WTC11 (cell line): ENCODE measurements at regions not wholly inside any gene's neighbourhood (a gene's known extent, or its start where the extent isn't known, plus 50 kb on each side); places are given as distances from the start of the nearest gene placed in this dataset.

Source experiments
- ATAC-seq: fragments of 200-7000 bp; cut with Tn5 transposase; 2 replicates; pipeline ENCODE4 v1.10.0; 2021; ENCODE audit warnings: mild to moderate bottlenecking, moderate library complexity
- CTCF ChIA-PET: fragments of 300-600 bp; sonication (Branson Sonifier 250); formaldehyde crosslinking; loops from one replicate; lab custom pipeline; 2021; ENCODE audit warnings: antibody characterized with exemption; lab: Charles Lee
- POLR2A ChIA-PET: fragments of 350-600 bp; sonication (Branson Sonifier 250); formaldehyde crosslinking; loops from one replicate; lab custom pipeline; 2021; ENCODE audit warnings: antibody characterized with exemption; lab: Charles Lee
- DNase-seq: peaks from one replicate; pipeline ENCODE4 v3.0.0; 2021; ENCODE audit warnings: low spot score
- H3K27ac Mint-ChIP-seq: 2 replicates; pipeline ENCODE4 v1.8.0; 2021; ENCODE audit warnings: mixed read lengths
- H3K27me3 Mint-ChIP-seq: 2 replicates; pipeline ENCODE4 v1.8.0; 2021; ENCODE audit warnings: low read depth, mild to moderate bottlenecking, moderate library complexity, mixed read lengths
- H3K36me3 Mint-ChIP-seq: 2 replicates; pipeline ENCODE4 v1.8.0; 2021; ENCODE audit warnings: mixed read lengths
- H3K4me1 Mint-ChIP-seq: 2 replicates; pipeline ENCODE4 v1.8.0; 2022; ENCODE audit warnings: mixed read lengths
- H3K4me3 Mint-ChIP-seq: 2 replicates; pipeline ENCODE4 v1.8.0; 2021; ENCODE audit warnings: mild to moderate bottlenecking, moderate library complexity, mixed read lengths
- H3K9me3 Mint-ChIP-seq: 2 replicates; pipeline ENCODE4 v1.8.0; 2021; ENCODE audit warnings: mixed read lengths
- CDX4 ChIP-seq: fragments of 250-450 bp; sonication (Bioruptor Pico); IDR thresholded peaks from 2 replicates; pipeline ENCODE4 v1.9.0; 2021; ENCODE audit warnings: moderate library complexity, mild to moderate bottlenecking, inconsistent platforms, borderline replicate concordance
- ELF4 ChIP-seq: sonication (generic); formaldehyde crosslinking; IDR thresholded peaks from 2 replicates; pipeline ENCODE4 v1.8.1; 2022; ENCODE audit warnings: low read depth, mild to moderate bottlenecking, moderate library complexity, missing genetic modification reagents
- ERG ChIP-seq: fragments of 250-450 bp; sonication (Bioruptor Pico); IDR thresholded peaks from 2 replicates; pipeline ENCODE4 v1.8.0; 2021; ENCODE audit warnings: mild to moderate bottlenecking
- ETV6 ChIP-seq: sonication (generic); formaldehyde crosslinking; IDR thresholded peaks from 2 replicates; pipeline ENCODE4 v1.8.1; 2022; ENCODE audit warnings: mild to moderate bottlenecking, missing genetic modification reagents
- FOXK1 ChIP-seq: sonication (generic); formaldehyde crosslinking; IDR thresholded peaks from 2 replicates; pipeline ENCODE4 v1.8.0; 2022; ENCODE audit warnings: mild to moderate bottlenecking, moderate library complexity, missing genetic modification reagents
- HMGA2 ChIP-seq: fragments of 250-450 bp; sonication (Bioruptor Pico); IDR thresholded peaks from 2 replicates; pipeline ENCODE4 v1.4.0; 2021; ENCODE audit warnings: mild to moderate bottlenecking, moderate library complexity
- JAZF1 ChIP-seq: fragments of 250-450 bp; sonication (Bioruptor Pico); IDR thresholded peaks from 2 replicates; pipeline ENCODE4 v1.9.0; 2021; ENCODE audit warnings: moderate library complexity, mild to moderate bottlenecking, inconsistent platforms
- NFE2L1 ChIP-seq: sonication (generic); formaldehyde crosslinking; IDR thresholded peaks from 2 replicates; pipeline ENCODE4 v1.8.1; 2023; ENCODE audit warnings: missing genetic modification reagents
- NFYB ChIP-seq: sonication (generic); formaldehyde crosslinking; conservative IDR thresholded peaks from 2 replicates; pipeline ENCODE4 v1.8.0; 2022; ENCODE audit warnings: low read depth, missing genetic modification reagents
- NR1H2 ChIP-seq: sonication (generic); formaldehyde crosslinking; IDR thresholded peaks from 2 replicates; pipeline ENCODE4 v1.9.0; 2021; ENCODE audit warnings: mild to moderate bottlenecking, moderate library complexity, missing genetic modification reagents
- PRRX2 ChIP-seq: fragments of 250-450 bp; sonication (Bioruptor Pico); IDR thresholded peaks from 2 replicates; pipeline ENCODE4 v1.8.0; 2021; ENCODE audit warnings: mild to moderate bottlenecking
- SMAD3 ChIP-seq: sonication (generic); formaldehyde crosslinking; IDR thresholded peaks from 2 replicates; pipeline ENCODE4 v1.8.0; 2022; ENCODE audit warnings: missing genetic modification reagents, mild to moderate bottlenecking, borderline replicate concordance
- ZNF416 ChIP-seq: fragments of 250-450 bp; sonication (Bioruptor Pico); IDR thresholded peaks from 2 replicates; pipeline ENCODE4 v1.9.0; 2021; ENCODE audit warnings: mild to moderate bottlenecking, inconsistent platforms
- ZNF512 ChIP-seq: sonication (generic); formaldehyde crosslinking; IDR thresholded peaks from 2 replicates; pipeline ENCODE4 v1.8.1; 2022; ENCODE audit warnings: missing genetic modification reagents, borderline replicate concordance
- TF ChIP-seq, protein P1 (sequence below): fragments of 250-450 bp; sonication (Bioruptor Pico); IDR thresholded peaks from 2 replicates; pipeline ENCODE4 v2.1.2; 2022; ENCODE audit warnings: mild to moderate bottlenecking, moderate library complexity
- TF ChIP-seq, protein P2 (sequence below): sonication (generic); formaldehyde crosslinking; IDR thresholded peaks from 2 replicates; pipeline ENCODE4 v1.8.1; 2022; ENCODE audit warnings: mild to moderate bottlenecking, missing genetic modification reagents, moderate library complexity, borderline replicate concordance
- TF ChIP-seq, protein P3 (sequence below): sonication (generic); formaldehyde crosslinking; IDR thresholded peaks from 2 replicates; pipeline ENCODE4 v1.8.0; 2023; ENCODE audit warnings: mild to moderate bottlenecking, missing genetic modification reagents
- TF ChIP-seq, protein P4 (sequence below): sonication (generic); formaldehyde crosslinking; IDR thresholded peaks from 2 replicates; pipeline ENCODE4 v1.8.1; 2023; ENCODE audit warnings: mild to moderate bottlenecking, missing genetic modification reagents, borderline replicate concordance

DNA sequence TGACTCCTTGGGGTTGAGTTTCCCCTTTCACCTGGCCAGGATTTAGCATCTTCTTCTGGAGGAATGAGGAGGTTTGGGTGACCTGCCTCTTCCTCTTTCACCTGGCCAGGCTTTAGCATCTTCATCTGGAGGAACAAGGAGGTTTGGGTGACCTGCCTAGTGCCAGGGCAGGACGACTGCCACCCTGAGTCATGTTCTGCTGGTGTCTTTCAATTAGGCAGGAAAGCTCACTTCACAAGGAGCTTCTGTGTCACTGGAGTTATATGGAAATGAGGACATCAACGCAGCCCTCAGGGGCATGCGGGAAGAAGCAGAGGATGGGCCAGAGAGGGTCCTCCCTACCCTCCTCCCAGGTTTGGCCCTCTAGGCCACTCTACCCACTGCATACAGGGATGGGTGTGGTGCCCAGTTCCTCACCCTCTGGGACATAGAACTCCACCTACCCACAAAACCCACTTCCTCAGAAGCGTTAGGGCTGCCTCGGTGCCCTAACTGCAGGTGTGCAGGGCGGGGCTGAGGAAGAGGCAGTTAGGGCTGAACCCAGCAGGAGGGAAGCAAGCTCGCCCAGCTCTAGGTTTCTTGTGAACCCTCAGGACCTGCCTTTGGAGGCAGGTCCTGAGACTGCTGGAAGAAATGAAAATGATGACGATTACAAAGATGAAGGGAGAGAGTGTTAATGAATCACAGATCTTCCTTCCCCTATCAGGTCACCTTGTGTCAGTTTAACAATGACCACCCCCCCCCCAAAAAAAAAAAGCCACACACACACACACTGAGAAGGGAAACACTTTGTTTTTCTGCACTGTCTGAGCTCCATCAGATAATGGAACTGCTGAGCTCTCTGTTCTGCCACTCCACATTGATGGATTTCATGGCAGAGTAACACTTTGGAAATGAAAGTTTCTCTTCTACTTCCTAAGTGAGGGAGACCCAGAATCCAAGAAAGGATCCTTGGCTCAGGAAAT, 71.0 kb downstream of the ARL4C start (continued):
- no peak for TF ChIP-seq JAZF1

DNA sequence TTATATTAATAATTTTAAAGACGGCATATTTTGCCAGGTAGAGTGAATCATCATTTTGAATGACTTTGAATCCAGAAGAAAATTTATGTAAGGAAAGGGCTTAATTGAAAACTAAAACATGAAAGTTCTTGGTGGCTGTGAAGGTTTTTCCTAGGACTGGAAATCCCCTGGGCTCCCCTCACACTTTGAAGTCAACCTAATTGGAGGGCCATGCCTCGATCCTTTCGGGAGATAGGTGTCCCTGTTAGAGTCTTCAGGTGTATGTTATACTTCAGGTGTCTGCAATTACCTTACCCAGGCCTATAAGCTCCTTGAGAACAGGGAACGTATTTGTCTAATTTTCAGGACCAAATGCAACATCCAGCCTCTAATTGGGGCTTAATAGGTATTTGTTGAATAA, 73.0 kb downstream of the ARL4C start:
- no peaks in the 10 kb centered on the region for H3K36me3 Mint-ChIP-seq
- peaks cover 33% of the 10 kb centered on the region for H3K4me1 Mint-ChIP-seq
- TF ChIP-seq ZNF512 (CRISPR knock-in tag) = no peak
- ChIA-PET CTCF (no interaction called here), POLR2A (no interaction called here)
- DNase-seq (no peak), ATAC-seq (no peak)
- peaks cover 60% of the 10 kb centered on the region for H3K27me3 Mint-ChIP-seq
- H3K9me3 Mint-ChIP-seq = no peaks in the 10 kb centered on the region
- H3K4me3 Mint-ChIP-seq = no peak overlapping the region
- H3K27ac Mint-ChIP-seq = no peak overlapping the region

- peaks cover 26% of the 10 kb centered on the region for H3K4me1 Mint-ChIP-seq
- peaks cover 52% of the 10 kb centered on the region for H3K27me3 Mint-ChIP-seq
- CTCF ChIA-PET = interaction anchor here (0.5 to 1.2 kb wide), 2 partner anchors 74 to 89 kb away, joined by 3 read pairs; partner anchors contain the start of gene ARL4C
- POLR2A ChIA-PET = no interaction called here
- no peak overlapping the region for H3K4me3 Mint-ChIP-seq
- no peak overlapping the region for H3K27ac Mint-ChIP-seq
- H3K9me3 Mint-ChIP-seq = peaks cover 8% of the 10 kb centered on the region
- ATAC-seq (no peak), DNase-seq (no peak)
- H3K36me3 Mint-ChIP-seq = no peaks in the 10 kb centered on the region
- TF ChIP-seq ZNF416 = no peak
- TF ChIP-seq ELF4 (CRISPR knock-in tag) = no peak
- TF ChIP-seq NFYB (CRISPR knock-in tag) = no peak
- TF ChIP-seq, protein P1, sequence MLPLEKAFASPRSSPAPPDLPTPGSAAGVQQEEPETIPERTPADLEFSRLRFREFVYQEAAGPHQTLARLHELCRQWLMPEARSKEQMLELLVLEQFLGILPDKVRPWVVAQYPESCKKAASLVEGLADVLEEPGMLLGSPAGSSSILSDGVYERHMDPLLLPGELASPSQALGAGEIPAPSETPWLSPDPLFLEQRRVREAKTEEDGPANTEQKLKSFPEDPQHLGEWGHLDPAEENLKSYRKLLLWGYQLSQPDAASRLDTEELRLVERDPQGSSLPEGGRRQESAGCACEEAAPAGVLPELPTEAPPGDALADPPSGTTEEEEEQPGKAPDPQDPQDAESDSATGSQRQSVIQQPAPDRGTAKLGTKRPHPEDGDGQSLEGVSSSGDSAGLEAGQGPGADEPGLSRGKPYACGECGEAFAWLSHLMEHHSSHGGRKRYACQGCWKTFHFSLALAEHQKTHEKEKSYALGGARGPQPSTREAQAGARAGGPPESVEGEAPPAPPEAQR (CRISPR knock-in tag) = no peak
- TF ChIP-seq, protein P2, sequence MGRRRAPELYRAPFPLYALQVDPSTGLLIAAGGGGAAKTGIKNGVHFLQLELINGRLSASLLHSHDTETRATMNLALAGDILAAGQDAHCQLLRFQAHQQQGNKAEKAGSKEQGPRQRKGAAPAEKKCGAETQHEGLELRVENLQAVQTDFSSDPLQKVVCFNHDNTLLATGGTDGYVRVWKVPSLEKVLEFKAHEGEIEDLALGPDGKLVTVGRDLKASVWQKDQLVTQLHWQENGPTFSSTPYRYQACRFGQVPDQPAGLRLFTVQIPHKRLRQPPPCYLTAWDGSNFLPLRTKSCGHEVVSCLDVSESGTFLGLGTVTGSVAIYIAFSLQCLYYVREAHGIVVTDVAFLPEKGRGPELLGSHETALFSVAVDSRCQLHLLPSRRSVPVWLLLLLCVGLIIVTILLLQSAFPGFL = no peak
- TF ChIP-seq PRRX2 (CRISPR knock-in tag) = no peak
- TF ChIP-seq, protein P3, sequence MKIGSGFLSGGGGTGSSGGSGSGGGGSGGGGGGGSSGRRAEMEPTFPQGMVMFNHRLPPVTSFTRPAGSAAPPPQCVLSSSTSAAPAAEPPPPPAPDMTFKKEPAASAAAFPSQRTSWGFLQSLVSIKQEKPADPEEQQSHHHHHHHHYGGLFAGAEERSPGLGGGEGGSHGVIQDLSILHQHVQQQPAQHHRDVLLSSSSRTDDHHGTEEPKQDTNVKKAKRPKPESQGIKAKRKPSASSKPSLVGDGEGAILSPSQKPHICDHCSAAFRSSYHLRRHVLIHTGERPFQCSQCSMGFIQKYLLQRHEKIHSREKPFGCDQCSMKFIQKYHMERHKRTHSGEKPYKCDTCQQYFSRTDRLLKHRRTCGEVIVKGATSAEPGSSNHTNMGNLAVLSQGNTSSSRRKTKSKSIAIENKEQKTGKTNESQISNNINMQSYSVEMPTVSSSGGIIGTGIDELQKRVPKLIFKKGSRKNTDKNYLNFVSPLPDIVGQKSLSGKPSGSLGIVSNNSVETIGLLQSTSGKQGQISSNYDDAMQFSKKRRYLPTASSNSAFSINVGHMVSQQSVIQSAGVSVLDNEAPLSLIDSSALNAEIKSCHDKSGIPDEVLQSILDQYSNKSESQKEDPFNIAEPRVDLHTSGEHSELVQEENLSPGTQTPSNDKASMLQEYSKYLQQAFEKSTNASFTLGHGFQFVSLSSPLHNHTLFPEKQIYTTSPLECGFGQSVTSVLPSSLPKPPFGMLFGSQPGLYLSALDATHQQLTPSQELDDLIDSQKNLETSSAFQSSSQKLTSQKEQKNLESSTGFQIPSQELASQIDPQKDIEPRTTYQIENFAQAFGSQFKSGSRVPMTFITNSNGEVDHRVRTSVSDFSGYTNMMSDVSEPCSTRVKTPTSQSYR (CRISPR knock-in tag) = no peak
- no peak for TF ChIP-seq ETV6
- no peak for TF ChIP-seq ERG
- TF ChIP-seq CDX4 = no peak
- no peak for TF ChIP-seq NFE2L1
- TF ChIP-seq, protein P4, sequence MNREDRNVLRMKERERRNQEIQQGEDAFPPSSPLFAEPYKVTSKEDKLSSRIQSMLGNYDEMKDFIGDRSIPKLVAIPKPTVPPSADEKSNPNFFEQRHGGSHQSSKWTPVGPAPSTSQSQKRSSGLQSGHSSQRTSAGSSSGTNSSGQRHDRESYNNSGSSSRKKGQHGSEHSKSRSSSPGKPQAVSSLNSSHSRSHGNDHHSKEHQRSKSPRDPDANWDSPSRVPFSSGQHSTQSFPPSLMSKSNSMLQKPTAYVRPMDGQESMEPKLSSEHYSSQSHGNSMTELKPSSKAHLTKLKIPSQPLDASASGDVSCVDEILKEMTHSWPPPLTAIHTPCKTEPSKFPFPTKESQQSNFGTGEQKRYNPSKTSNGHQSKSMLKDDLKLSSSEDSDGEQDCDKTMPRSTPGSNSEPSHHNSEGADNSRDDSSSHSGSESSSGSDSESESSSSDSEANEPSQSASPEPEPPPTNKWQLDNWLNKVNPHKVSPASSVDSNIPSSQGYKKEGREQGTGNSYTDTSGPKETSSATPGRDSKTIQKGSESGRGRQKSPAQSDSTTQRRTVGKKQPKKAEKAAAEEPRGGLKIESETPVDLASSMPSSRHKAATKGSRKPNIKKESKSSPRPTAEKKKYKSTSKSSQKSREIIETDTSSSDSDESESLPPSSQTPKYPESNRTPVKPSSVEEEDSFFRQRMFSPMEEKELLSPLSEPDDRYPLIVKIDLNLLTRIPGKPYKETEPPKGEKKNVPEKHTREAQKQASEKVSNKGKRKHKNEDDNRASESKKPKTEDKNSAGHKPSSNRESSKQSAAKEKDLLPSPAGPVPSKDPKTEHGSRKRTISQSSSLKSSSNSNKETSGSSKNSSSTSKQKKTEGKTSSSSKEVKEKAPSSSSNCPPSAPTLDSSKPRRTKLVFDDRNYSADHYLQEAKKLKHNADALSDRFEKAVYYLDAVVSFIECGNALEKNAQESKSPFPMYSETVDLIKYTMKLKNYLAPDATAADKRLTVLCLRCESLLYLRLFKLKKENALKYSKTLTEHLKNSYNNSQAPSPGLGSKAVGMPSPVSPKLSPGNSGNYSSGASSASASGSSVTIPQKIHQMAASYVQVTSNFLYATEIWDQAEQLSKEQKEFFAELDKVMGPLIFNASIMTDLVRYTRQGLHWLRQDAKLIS (CRISPR knock-in tag) = no peak
- TF ChIP-seq NR1H2 (CRISPR knock-in tag) = no peak
- TF ChIP-seq FOXK1 (CRISPR knock-in tag) = no peak
- TF ChIP-seq SMAD3 = no peak
- TF ChIP-seq HMGA2 (CRISPR knock-in tag) = no peak
Observed at GRCh38 chr2:234422981-234423431, 73.9 kb downstream of the ARL4C start.
